GM12873 (cell line): ENCODE measurements at regions not wholly inside any gene's neighbourhood (a gene's known extent, or its start where the extent isn't known, plus 50 kb on each side); places are given as distances from the start of the nearest gene placed in this dataset.

ENCODE experiments used
- TF ChIP-seq, protein P1 (sequence below): IDR thresholded peaks from 2 replicates; pipeline ENCODE4 v1.5.1; 2012; ENCODE audit warnings: low read depth, mild to moderate bottlenecking, moderate library complexity, low read length, control low read depth; ENCODE audit not compliant: insufficient read depth; ENCODE audit errors: missing control alignments

DNA sequence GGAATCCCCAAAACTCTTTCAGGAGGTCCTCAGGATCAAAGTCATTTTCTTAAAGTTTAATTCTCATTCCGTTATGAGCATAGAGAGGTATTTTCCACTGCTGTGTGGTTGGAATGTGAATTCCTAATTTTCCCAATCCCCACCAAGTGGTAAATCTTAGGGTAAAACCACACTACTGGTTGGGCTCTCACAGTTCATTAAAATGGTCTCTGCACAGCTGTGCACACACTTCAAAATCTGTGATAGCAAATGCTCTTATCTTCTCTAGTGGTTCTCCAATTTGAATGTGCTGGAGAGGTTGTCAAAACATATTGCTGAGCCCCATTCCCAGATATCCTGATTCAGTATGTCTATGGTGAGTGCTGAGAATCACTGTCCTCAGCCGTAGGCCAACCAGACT is 189.1 kb downstream of the BMP4 start:
- TF ChIP-seq, protein P1, sequence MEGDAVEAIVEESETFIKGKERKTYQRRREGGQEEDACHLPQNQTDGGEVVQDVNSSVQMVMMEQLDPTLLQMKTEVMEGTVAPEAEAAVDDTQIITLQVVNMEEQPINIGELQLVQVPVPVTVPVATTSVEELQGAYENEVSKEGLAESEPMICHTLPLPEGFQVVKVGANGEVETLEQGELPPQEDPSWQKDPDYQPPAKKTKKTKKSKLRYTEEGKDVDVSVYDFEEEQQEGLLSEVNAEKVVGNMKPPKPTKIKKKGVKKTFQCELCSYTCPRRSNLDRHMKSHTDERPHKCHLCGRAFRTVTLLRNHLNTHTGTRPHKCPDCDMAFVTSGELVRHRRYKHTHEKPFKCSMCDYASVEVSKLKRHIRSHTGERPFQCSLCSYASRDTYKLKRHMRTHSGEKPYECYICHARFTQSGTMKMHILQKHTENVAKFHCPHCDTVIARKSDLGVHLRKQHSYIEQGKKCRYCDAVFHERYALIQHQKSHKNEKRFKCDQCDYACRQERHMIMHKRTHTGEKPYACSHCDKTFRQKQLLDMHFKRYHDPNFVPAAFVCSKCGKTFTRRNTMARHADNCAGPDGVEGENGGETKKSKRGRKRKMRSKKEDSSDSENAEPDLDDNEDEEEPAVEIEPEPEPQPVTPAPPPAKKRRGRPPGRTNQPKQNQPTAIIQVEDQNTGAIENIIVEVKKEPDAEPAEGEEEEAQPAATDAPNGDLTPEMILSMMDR, result no peak

DNA sequence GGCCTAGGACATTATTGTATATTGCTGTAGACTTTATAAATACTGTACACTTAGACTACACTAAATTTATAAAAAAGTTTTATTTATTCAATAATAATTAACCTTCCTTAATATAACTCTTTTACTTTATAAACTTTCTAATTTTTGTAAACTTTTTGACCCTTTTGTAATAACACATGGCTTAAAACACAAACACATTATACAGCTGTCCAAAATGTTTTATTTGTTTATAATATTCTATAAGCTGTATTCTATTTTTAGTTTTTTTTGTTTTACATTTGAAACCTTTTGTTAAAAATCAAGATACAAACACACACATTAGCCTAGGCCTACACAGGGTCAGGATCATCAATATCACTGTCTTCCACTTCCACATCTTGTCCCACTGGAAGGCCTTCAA is 190.0 kb downstream of the BMP4 start:
- TF ChIP-seq, protein P1, result no peak

DNA sequence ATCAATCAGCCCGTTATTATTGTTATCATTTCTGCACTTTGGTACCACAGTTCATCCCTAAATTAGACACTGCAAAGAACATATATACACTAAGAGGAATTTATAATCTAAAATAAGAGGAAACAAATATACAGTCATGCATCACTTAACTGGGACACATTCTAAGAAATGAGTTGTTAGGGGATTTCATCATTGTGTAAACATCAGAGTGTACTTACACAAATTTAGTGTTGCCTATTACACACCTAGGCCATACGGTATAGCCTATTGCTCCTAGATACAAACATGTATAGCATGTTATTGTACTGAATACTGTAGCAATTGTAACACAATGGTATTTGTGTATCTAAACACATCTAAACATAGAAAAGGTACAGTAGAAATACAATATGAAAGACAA is 190.5 kb downstream of the BMP4 start:
- TF ChIP-seq, protein P1, result no peak

DNA sequence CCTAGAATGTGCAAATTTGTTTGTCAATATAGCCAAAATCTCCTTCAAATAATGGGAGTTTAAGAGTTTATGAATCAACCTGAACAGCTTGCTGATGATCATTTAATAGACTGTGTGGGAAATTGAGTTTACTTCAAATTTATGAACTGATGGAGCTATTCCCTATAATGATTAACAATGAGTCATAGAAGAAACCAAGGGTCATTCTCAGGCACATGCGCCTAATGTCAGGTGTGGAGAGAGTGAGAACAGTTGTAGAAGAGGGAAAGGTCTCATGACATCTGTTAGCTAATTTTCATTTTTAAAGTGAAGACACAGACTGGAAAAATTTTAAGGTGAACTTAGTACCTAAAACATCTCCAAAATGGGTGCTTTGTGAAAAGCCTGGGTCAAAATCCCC is 191.8 kb downstream of the BMP4 start:
- TF ChIP-seq, protein P1, result no peak

DNA sequence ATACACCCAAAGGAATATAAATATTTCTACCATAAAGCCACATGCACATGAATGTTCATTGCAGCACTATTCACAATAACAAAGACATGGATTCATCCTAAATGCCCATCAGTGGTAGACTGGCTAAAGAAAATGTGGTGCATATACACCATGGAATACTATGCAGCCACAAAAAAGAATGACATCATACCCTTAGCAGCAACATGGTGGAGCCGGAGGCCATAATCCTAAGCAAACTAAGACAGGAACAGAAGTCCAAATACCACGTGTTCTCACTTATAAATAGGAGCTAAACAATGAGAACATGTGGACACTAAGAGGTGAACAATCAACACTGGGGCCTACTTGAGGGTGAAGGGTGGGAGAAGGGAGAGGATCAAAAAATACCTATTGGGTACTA is 198.5 kb downstream of the BMP4 start:
- TF ChIP-seq, protein P1, result no peak

DNA sequence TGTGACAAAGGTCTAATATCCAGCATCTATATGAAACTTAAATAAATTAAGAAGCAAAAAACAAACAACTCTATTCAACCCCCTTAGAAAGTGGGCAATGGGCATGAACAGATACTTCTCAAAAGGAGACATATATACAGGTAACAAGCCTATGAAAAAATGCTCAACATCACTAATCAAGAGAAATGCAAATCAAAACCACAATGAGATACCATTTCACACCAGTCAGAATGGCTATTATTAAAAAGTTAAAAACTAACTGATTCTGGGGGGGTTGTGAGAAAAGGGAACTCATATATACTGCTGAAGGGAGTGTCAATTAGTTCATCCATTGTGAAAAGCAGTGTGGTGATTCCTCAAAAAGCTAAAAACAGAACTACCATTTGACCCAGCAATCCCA is 198.9 kb downstream of the BMP4 start:
- TF ChIP-seq, protein P1, result no peak

DNA sequence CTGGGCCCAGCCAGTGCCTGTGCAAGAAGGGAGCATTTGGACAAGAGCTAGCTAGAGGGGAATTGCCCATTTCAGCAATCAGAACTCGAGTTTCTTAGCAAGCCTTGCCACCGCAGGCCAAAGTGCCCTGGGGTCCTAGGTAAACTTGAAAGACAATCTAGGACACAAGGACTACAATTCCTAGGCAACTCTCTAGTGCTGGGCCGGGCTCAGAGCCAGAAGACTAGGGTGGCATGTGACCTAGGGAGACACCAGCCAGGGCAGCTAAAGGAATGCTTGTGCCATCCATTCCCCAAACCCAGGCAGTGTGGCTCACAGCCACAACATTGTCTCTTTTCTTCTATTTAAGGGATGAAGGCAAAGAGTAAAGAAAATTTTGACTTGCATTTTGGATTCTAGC is 205.0 kb downstream of the BMP4 start:
- TF ChIP-seq, protein P1, result no peak
